ENCODE measurements at regions not wholly inside any gene's neighbourhood (a gene's known extent, or its start where the extent isn't known, plus 50 kb on each side); places are given as distances from the start of the nearest gene placed in this dataset.

DNA sequence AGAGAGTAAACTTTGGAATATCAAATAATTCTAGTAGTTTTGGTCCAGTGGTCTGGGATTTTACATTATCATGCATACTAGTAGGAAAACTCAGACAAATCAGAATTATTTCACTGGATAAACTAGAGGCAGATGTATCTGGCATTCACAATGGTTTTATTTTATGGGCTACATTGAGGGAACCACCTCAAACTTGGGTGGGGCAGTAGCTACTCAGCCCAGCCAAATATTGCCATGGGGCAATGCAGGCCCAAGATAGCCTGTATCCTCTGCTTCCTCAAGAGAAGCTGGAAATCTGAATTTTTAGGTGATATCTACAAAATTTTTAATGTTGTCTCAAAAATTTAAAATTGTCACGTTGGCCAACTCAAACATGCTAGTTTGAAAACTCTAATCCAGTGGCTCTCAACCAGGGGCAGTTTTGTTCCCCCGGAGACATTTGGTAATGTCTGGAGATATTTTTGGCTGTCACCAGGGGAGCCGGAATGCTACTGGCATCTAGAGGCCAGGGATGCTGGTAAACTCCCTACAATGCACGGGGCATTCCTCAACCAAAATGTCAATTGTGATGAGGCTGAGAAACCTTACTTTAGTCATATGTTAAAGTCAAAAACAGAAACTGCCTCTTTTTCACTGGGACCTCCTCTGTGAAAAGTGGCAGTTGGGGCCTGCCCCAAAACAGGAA, 172.8 kb upstream of the SPRED2 start:
- TF ChIP-seq, protein P1, sequence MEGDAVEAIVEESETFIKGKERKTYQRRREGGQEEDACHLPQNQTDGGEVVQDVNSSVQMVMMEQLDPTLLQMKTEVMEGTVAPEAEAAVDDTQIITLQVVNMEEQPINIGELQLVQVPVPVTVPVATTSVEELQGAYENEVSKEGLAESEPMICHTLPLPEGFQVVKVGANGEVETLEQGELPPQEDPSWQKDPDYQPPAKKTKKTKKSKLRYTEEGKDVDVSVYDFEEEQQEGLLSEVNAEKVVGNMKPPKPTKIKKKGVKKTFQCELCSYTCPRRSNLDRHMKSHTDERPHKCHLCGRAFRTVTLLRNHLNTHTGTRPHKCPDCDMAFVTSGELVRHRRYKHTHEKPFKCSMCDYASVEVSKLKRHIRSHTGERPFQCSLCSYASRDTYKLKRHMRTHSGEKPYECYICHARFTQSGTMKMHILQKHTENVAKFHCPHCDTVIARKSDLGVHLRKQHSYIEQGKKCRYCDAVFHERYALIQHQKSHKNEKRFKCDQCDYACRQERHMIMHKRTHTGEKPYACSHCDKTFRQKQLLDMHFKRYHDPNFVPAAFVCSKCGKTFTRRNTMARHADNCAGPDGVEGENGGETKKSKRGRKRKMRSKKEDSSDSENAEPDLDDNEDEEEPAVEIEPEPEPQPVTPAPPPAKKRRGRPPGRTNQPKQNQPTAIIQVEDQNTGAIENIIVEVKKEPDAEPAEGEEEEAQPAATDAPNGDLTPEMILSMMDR (IDR thresholded peaks at IDR 0.05; ENCODE audit: insufficient read depth, low read depth, low read length) = no peak
- no peak for TF ChIP-seq EZH2 (IDR thresholded peaks at IDR 0.05; ENCODE audit: insufficient read depth, low read length)
